K562 (cell line): ENCODE measurements at regions not wholly inside any gene's neighbourhood (a gene's known extent, or its start where the extent isn't known, plus 50 kb on each side); places are given as distances from the start of the nearest gene placed in this dataset.

Experiments used
- ATAC-seq: fragments of 200-7000 bp; cut with Tn5 transposase; 3 replicates; pipeline ENCODE4 v1.9.1; 2020; ENCODE audit warnings: moderate library complexity
- BruUV-seq: library from RNA; stranded (reverse); fragments of 400-500 nt; replicated peaks from 2 replicates; lab custom pipeline; 2021; lab: Mats Ljungman, UMichigan
- CTCF ChIA-PET: fragments of 300-600 bp; formaldehyde crosslinking; extraction: SDS; loops from one replicate; lab custom pipeline; 2021; ENCODE audit warnings: low intra/inter-chr PET ratio; lab: Yijun Ruan, JAX
- POLR2A ChIA-PET: fragments of 300-600, 350-650 bp; sonication (Branson Sonifier 250); formaldehyde crosslinking; extraction: SDS; loops from one replicate; lab custom pipeline; 2021; ENCODE audit warnings: antibody characterized with exemption, inconsistent platforms; lab: Yijun Ruan, JAX
- DNase-seq, 4 experiments: peaks; one replicate each; pipeline versions ENCODE4 v3.0.0 to v3.0.0-alpha.2; 2011 to 2018; ENCODE audit warnings: low spot score in 3 of 4, mixed read lengths in 3 of 4; ENCODE audit errors: extremely low read depth in 1 of 4
- FAIRE-seq: peaks from 2 replicates; lab custom pipeline; 2011; peaks lifted over from hg19 to GRCh38; lab: Jason Lieb, UNC
- H2AFZ ChIP-seq: 2 replicates; pipeline ENCODE4 v1.6.0; 2011; ENCODE audit warnings: low read depth, low read length, control low read depth, inconsistent platforms
- H3K27ac ChIP-seq: fragments of 200-600 bp; 3 replicates; pipeline ENCODE4 v1.8.0; 2011; ENCODE audit warnings: low read depth, mild to moderate bottlenecking, control low read depth, inconsistent platforms, low read length, moderate library complexity, mixed read lengths; ENCODE audit errors: extremely low read depth
- H3K27me3 ChIP-seq, 2 experiments: fragments of 300-600 bp in 1 of 2; 2 replicates in 1 of 2; 3 replicates in 1 of 2; pipeline versions ENCODE4 v1.6.0 to v1.8.0; 2011; ENCODE audit warnings: inconsistent platforms in 2 of 2, low read length in 2 of 2, mild to moderate bottlenecking in 1 of 2, mixed read lengths in 1 of 2, moderate library complexity in 1 of 2; ENCODE audit not compliant: control insufficient read depth in 2 of 2, insufficient read depth in 2 of 2
- H3K36me3 ChIP-seq: fragments of 300-600 bp; 3 replicates; pipeline ENCODE4 v1.8.0; 2011; ENCODE audit warnings: mild to moderate bottlenecking, low read length, inconsistent platforms; ENCODE audit not compliant: control insufficient read depth, insufficient read depth
- H3K4me1 ChIP-seq, 2 experiments: fragments of 200-600 bp in 1 of 2; replicated peaks in 1 of 2; 2 replicates in 1 of 2; 3 replicates in 1 of 2; pipeline versions ENCODE4 v1.5.1 to v1.8.0; 2011; ENCODE audit warnings: inconsistent platforms in 2 of 2, low read length in 2 of 2, mild to moderate bottlenecking in 1 of 2, mixed read lengths in 1 of 2, moderate library complexity in 1 of 2; ENCODE audit not compliant: control insufficient read depth in 2 of 2, insufficient read depth in 2 of 2
- H3K4me2 ChIP-seq: 2 replicates; pipeline ENCODE4 v1.6.1; 2011; ENCODE audit warnings: low read length, control low read depth, inconsistent platforms, mixed read lengths; ENCODE audit not compliant: insufficient read depth
- H3K4me3 ChIP-seq: fragments of 200-600 bp; sonication (generic), shearing (Covaris generic); 2 replicates; pipeline ENCODE4 v1.5.1; 2016; ENCODE audit warnings: control low read depth, inconsistent platforms
- H3K79me2 ChIP-seq: fragments of 200-600 bp; 3 replicates; pipeline ENCODE4 v1.8.0; 2011; ENCODE audit warnings: low read length, inconsistent platforms; ENCODE audit not compliant: control insufficient read depth, insufficient read depth
- H3K9ac ChIP-seq, 2 experiments: 2 replicates each; pipeline versions ENCODE4 v1.6.0 to v1.6.1; 2011; ENCODE audit warnings: low read depth in 2 of 2, low read length in 2 of 2, control low read depth in 1 of 2, inconsistent platforms in 1 of 2, mild to moderate bottlenecking in 1 of 2, mixed read lengths in 1 of 2; ENCODE audit not compliant: insufficient read depth in 1 of 2
- H3K9me1 ChIP-seq: one replicate; pipeline ENCODE4 v1.6.0; 2011; ENCODE audit warnings: inconsistent platforms, mild to moderate bottlenecking, low read length, moderate library complexity; ENCODE audit not compliant: control insufficient read depth, insufficient read depth
- H3K9me3 ChIP-seq: replicated peaks from 2 replicates; pipeline ENCODE4 v1.5.1; 2011; ENCODE audit warnings: low read depth, low read length, inconsistent platforms; ENCODE audit not compliant: control insufficient read depth, insufficient read depth
- H4K20me1 ChIP-seq: replicated peaks from 2 replicates; pipeline ENCODE4 v1.6.1; 2011; ENCODE audit warnings: low read length, inconsistent platforms, mixed read lengths; ENCODE audit not compliant: control insufficient read depth, insufficient read depth
- CCNT2 ChIP-seq: IDR thresholded peaks from 2 replicates; pipeline ENCODE4 v1.6.1; 2011; ENCODE audit warnings: borderline replicate concordance, low read depth, mild to moderate bottlenecking, moderate library complexity, mixed read lengths, low read length; ENCODE audit not compliant: insufficient read length; ENCODE audit errors: extremely low read depth
- CUX1 ChIP-seq: fragments of 200-800 bp; sonication (Bioruptor generic); IDR thresholded peaks from 2 replicates; pipeline ENCODE4 v1.6.1; 2016; ENCODE audit warnings: missing genetic modification characterization, missing compliant biosample characterization
- EWSR1 ChIP-seq: fragments of 450-650 bp; IDR thresholded peaks from 2 replicates; pipeline ENCODE4 v1.6.1; 2018; ENCODE audit warnings: borderline replicate concordance, mild to moderate bottlenecking, low read depth, moderate library complexity; ENCODE audit not compliant: partially characterized antibody
- EZH2 ChIP-seq: IDR thresholded peaks from 2 replicates; pipeline ENCODE4 v1.6.1; 2012; ENCODE audit warnings: low read depth, mild to moderate bottlenecking, inconsistent platforms, low read length, borderline replicate concordance
- MED1 ChIP-seq: sonication (generic); formaldehyde crosslinking; IDR thresholded peaks from 2 replicates; pipeline ENCODE4 v1.8.1; 2023; ENCODE audit warnings: missing genetic modification reagents, borderline replicate concordance
- POLR2H ChIP-seq: IDR thresholded peaks from 2 replicates; pipeline ENCODE4 v1.6.1; 2016; ENCODE audit warnings: missing genetic modification characterization, low read depth, mild to moderate bottlenecking, control low read depth, missing compliant biosample characterization, moderate library complexity
- SAP30 ChIP-seq: fragments of 200-600 bp; sonication (generic); IDR thresholded peaks from 2 replicates; pipeline ENCODE4 v1.6.1; 2012; ENCODE audit warnings: borderline replicate concordance, low read depth, mild to moderate bottlenecking, moderate library complexity, low read length, control low read depth, inconsistent platforms; ENCODE audit not compliant: insufficient read depth, poor library complexity, severe bottlenecking
- STAT5B ChIP-seq: fragments of 250-450 bp; sonication (Bioruptor Pico); IDR thresholded peaks from 2 replicates; pipeline ENCODE4 v1.8.0; 2021; ENCODE audit warnings: mild to moderate bottlenecking, inconsistent platforms
- ZNF277 ChIP-seq: fragments of 250-450 bp; sonication (Bioruptor Pico); IDR thresholded peaks from 2 replicates; pipeline ENCODE4 v1.8.0; 2022; ENCODE audit warnings: inconsistent platforms, mild to moderate bottlenecking, moderate library complexity, borderline replicate concordance
- ZNF445 ChIP-seq: fragments of 250-450 bp; sonication (Bioruptor Pico); IDR thresholded peaks from 2 replicates; pipeline ENCODE4 v1.4.0; 2020; ENCODE audit warnings: low read depth, mild to moderate bottlenecking, moderate library complexity
- ZNF584 ChIP-seq: fragments of 200-800 bp; sonication (Bioruptor generic); IDR thresholded peaks from 2 replicates; pipeline ENCODE4 v1.6.1; 2016; ENCODE audit warnings: low read depth, mild to moderate bottlenecking, missing genetic modification characterization, missing compliant biosample characterization
- ZNF780A ChIP-seq: fragments of 250-450 bp; sonication (Bioruptor Pico); IDR thresholded peaks from 2 replicates; pipeline ENCODE4 v1.5.0; 2021; ENCODE audit warnings: mild to moderate bottlenecking
- WGBS: fragments of 100-300 bp; shearing (Covaris generic); methylation state at CpG from one replicate; pipeline ENCODE4 v1.1.6; 2016; ENCODE audit warnings: low coverage, mixed read lengths; ENCODE audit not compliant: insufficient coverage; ENCODE audit errors: missing lambda C conversion rate; 5-methylcytosine and 5-hydroxymethylcytosine counted together
- in situ Hi-C: fragments of 300-500 bp; cut with MboI; formaldehyde crosslinking; loops from 4 replicates; pipeline ENCODE4 v1.15.0; 2018; ENCODE audit warnings: inconsistent platforms, mixed read lengths
- intact Hi-C: fragments of 100-400 bp; cut with micrococcal nuclease; formaldehyde crosslinking; loops from 2 replicates; pipeline ENCODE4 v1.14.2; 2022
- TF ChIP-seq, protein P1 (sequence below): fragments of 250-450 bp; sonication (Bioruptor Pico); IDR thresholded peaks from 2 replicates; pipeline ENCODE4 v1.5.0; 2020; ENCODE audit warnings: mild to moderate bottlenecking, borderline replicate concordance

- no peak for TF ChIP-seq STAT5B (CRISPR knock-in tag)
- no peak for TF ChIP-seq ZNF780A (CRISPR knock-in tag)
- TF ChIP-seq EZH2 = no peak
- TF ChIP-seq, protein P1, sequence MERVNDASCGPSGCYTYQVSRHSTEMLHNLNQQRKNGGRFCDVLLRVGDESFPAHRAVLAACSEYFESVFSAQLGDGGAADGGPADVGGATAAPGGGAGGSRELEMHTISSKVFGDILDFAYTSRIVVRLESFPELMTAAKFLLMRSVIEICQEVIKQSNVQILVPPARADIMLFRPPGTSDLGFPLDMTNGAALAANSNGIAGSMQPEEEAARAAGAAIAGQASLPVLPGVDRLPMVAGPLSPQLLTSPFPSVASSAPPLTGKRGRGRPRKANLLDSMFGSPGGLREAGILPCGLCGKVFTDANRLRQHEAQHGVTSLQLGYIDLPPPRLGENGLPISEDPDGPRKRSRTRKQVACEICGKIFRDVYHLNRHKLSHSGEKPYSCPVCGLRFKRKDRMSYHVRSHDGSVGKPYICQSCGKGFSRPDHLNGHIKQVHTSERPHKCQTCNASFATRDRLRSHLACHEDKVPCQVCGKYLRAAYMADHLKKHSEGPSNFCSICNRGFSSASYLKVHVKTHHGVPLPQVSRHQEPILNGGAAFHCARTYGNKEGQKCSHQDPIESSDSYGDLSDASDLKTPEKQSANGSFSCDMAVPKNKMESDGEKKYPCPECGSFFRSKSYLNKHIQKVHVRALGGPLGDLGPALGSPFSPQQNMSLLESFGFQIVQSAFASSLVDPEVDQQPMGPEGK = no peak
- no peak for TF ChIP-seq ZNF584 (CRISPR knock-in tag)
- no peak for TF ChIP-seq POLR2H (tag)
- TF ChIP-seq EWSR1 = no peak
Observed at GRCh38 chr2:175523001-175523400, 341.5 kb upstream of the ATP5MC3 start (continued).

- POLR2A ChIA-PET = no interaction called here
- Histone ChIP-seq H2AFZ (no peak overlapping the region), H3K27me3 (no peaks in the 10 kb centered on the region), H3K4me2 (no peak overlapping the region), H3K27ac (no peak overlapping the region), H3K4me3 (no peak overlapping the region), H3K9me3 (no peaks in the 10 kb centered on the region), H3K9ac (no peak overlapping the region), H3K79me2 (no peaks in the 10 kb centered on the region), H3K36me3 (no peaks in the 10 kb centered on the region), H4K20me1 (no peaks in the 10 kb centered on the region), H3K9me1 (no peaks in the 10 kb centered on the region), H3K4me1 (no peaks in the 10 kb centered on the region)
- no peak for DNase-seq
- BruUV-seq = no TSS peak
- WGBS = 2% methylated on average over 3 of the region's 3 CpGs
- in situ Hi-C loops = no loop called here
- FAIRE-seq = no peak
- no peak for ATAC-seq
- intact Hi-C loops = no loop called here
- CTCF ChIA-PET = no interaction called here
- TF ChIP-seq ZNF277 (CRISPR knock-in tag) (no peak), SAP30 (no peak), MED1 (CRISPR knock-in tag) (no peak), CUX1 (CRISPR knock-in tag) (no peak), ZNF445 (no peak), CCNT2 (no peak)
Observed at GRCh38 chr2:175518206-175518605, 336.7 kb upstream of the ATP5MC3 start.
